WTC11 (cell line): ENCODE measurements at regions not wholly inside any gene's neighbourhood (a gene's known extent, or its start where the extent isn't known, plus 50 kb on each side); places are given as distances from the start of the nearest gene placed in this dataset.
"Not testable (repeated sequence)": the region's sequence is repeated elsewhere in the genome, so short reads cannot be mapped to it uniquely, and the experiment has no call there.

Experiments
- ATAC-seq: fragments of 200-7000 bp; cut with Tn5 transposase; 2 replicates; pipeline ENCODE4 v1.10.0; 2021; ENCODE audit warnings: mild to moderate bottlenecking, moderate library complexity
- CTCF ChIA-PET: fragments of 300-600 bp; sonication (Branson Sonifier 250); formaldehyde crosslinking; loops from one replicate; lab custom pipeline; 2021; ENCODE audit warnings: antibody characterized with exemption; lab: Charles Lee
- POLR2A ChIA-PET: fragments of 350-600 bp; sonication (Branson Sonifier 250); formaldehyde crosslinking; loops from one replicate; lab custom pipeline; 2021; ENCODE audit warnings: antibody characterized with exemption; lab: Charles Lee
- DNase-seq: peaks from one replicate; pipeline ENCODE4 v3.0.0; 2021; ENCODE audit warnings: low spot score
- H3K27ac Mint-ChIP-seq: 2 replicates; pipeline ENCODE4 v1.8.0; 2021; ENCODE audit warnings: mixed read lengths
- H3K27me3 Mint-ChIP-seq: 2 replicates; pipeline ENCODE4 v1.8.0; 2021; ENCODE audit warnings: low read depth, mild to moderate bottlenecking, moderate library complexity, mixed read lengths
- H3K36me3 Mint-ChIP-seq: 2 replicates; pipeline ENCODE4 v1.8.0; 2021; ENCODE audit warnings: mixed read lengths
- H3K4me1 Mint-ChIP-seq: 2 replicates; pipeline ENCODE4 v1.8.0; 2022; ENCODE audit warnings: mixed read lengths
- H3K4me3 Mint-ChIP-seq: 2 replicates; pipeline ENCODE4 v1.8.0; 2021; ENCODE audit warnings: mild to moderate bottlenecking, moderate library complexity, mixed read lengths
- H3K9me3 Mint-ChIP-seq: 2 replicates; pipeline ENCODE4 v1.8.0; 2021; ENCODE audit warnings: mixed read lengths
- ATF1 ChIP-seq: sonication (generic); formaldehyde crosslinking; IDR thresholded peaks from 2 replicates; pipeline ENCODE4 v1.8.1; 2023; ENCODE audit warnings: mild to moderate bottlenecking, moderate library complexity, missing genetic modification reagents
- FOXP4 ChIP-seq: sonication (generic); formaldehyde crosslinking; IDR thresholded peaks from 2 replicates; pipeline ENCODE4 v1.8.0; 2022; ENCODE audit warnings: mild to moderate bottlenecking, missing genetic modification reagents
- JAZF1 ChIP-seq: fragments of 250-450 bp; sonication (Bioruptor Pico); IDR thresholded peaks from 2 replicates; pipeline ENCODE4 v1.9.0; 2021; ENCODE audit warnings: moderate library complexity, mild to moderate bottlenecking, inconsistent platforms
- NFATC4 ChIP-seq: fragments of 250-450 bp; sonication (Bioruptor Pico); IDR thresholded peaks from 2 replicates; pipeline ENCODE4 v1.9.0; 2021; ENCODE audit warnings: mild to moderate bottlenecking
- NFE2L1 ChIP-seq: sonication (generic); formaldehyde crosslinking; IDR thresholded peaks from 2 replicates; pipeline ENCODE4 v1.8.1; 2023; ENCODE audit warnings: missing genetic modification reagents
- NR1H2 ChIP-seq: sonication (generic); formaldehyde crosslinking; IDR thresholded peaks from 2 replicates; pipeline ENCODE4 v1.9.0; 2021; ENCODE audit warnings: mild to moderate bottlenecking, moderate library complexity, missing genetic modification reagents
- NR2C2 ChIP-seq: sonication (generic); formaldehyde crosslinking; IDR thresholded peaks from 2 replicates; pipeline ENCODE4 v1.8.0; 2022; ENCODE audit warnings: mild to moderate bottlenecking, missing genetic modification reagents
- TCF7 ChIP-seq: sonication (generic); formaldehyde crosslinking; IDR thresholded peaks from 2 replicates; pipeline ENCODE4 v1.8.0; 2022; ENCODE audit warnings: mild to moderate bottlenecking, low read depth, missing genetic modification reagents, moderate library complexity
- ZNF532 ChIP-seq: fragments of 250-450 bp; sonication (Bioruptor Pico); IDR thresholded peaks from 2 replicates; pipeline ENCODE4 v1.9.0; 2021; ENCODE audit warnings: mild to moderate bottlenecking, borderline replicate concordance

GRCh38 chr6:113027780-113028179 is 680.6 kb downstream of the RFPL4B start (continued):
- TF ChIP-seq NFE2L1 (CRISPR knock-in tag) (no peak), NR2C2 (CRISPR knock-in tag) (no peak)
- TF ChIP-seq, all 79 proteins: peak for 0

GRCh38 chr6:113029161-113029560 is 682.0 kb downstream of the RFPL4B start:
- DNase-seq, CTCF ChIA-PET, H3K27me3 Mint-ChIP-seq, ATAC-seq, H3K36me3 Mint-ChIP-seq, H3K4me3 Mint-ChIP-seq, POLR2A ChIA-PET, H3K27ac Mint-ChIP-seq: not testable (repeated sequence)
- peaks cover 29% of the 10 kb centered on the region for H3K9me3 Mint-ChIP-seq
- H3K4me1 Mint-ChIP-seq, result peaks cover 27% of the 10 kb centered on the region

GRCh38 chr6:113031591-113032238 is 684.6 kb downstream of the RFPL4B start:
- CTCF ChIA-PET, result no interaction called here

GRCh38 chr6:113039005-113039404 is 691.9 kb downstream of the RFPL4B start:
- Mint-ChIP-seq H3K36me3 (0 out of 2 replicates have a peak, but pooled peaks cover 3% of the 10 kb centered on the region), H3K27me3 (no peaks in the 10 kb centered on the region; the same call in 1 of the 2 replicates), H3K27ac (no peak overlapping the region), H3K9me3 (peaks cover 13% of the 10 kb centered on the region), H3K4me1 (no peaks in the 10 kb centered on the region), H3K4me3 (no peak overlapping the region)
- CTCF ChIA-PET, result no interaction called here
- POLR2A ChIA-PET, result no interaction called here
- ATAC-seq (no peak), DNase-seq (no peak)
- no peak for TF ChIP-seq NFATC4 (CRISPR knock-in tag)

More at GRCh38 chr6:113031591-113032238, 684.6 kb downstream of the RFPL4B start:
- Mint-ChIP-seq H3K4me1 (peaks cover 25% of the 10 kb centered on the region), H3K27ac (no peak overlapping the region), H3K36me3 (peaks cover 3% of the 10 kb centered on the region; the same call in 1 of the 2 replicates), H3K27me3 (no peaks in the 10 kb centered on the region; the same call in 1 of the 2 replicates), H3K4me3 (no peak overlapping the region), H3K9me3 (peaks cover 23% of the 10 kb centered on the region)
- TF ChIP-seq ATF1 (CRISPR knock-in tag) (no peak), NR1H2 (CRISPR knock-in tag) (no peak), JAZF1 (CRISPR knock-in tag) (no peak)
- DNase-seq (no peak), ATAC-seq (no peak)
- POLR2A ChIA-PET, result no interaction called here

- Mint-ChIP-seq H3K9me3 (peaks cover 10% of the 10 kb centered on the region), H3K36me3 (0 out of 2 replicates have a peak, but pooled peaks cover 3% of the 10 kb centered on the region), H3K4me1 (peaks cover 25% of the 10 kb centered on the region), H3K27ac (no peak overlapping the region), H3K4me3 (no peak overlapping the region), H3K27me3 (no peaks in the 10 kb centered on the region)
- no peak for DNase-seq
- no peak for ATAC-seq
- TF ChIP-seq FOXP4 (CRISPR knock-in tag) (no peak), TCF7 (CRISPR knock-in tag) (no peak), ZNF532 (CRISPR knock-in tag) (no peak)
- POLR2A ChIA-PET, result no interaction called here
- CTCF ChIA-PET, result no interaction called here
Observed at GRCh38 chr6:113047148-113047547, 700.0 kb downstream of the RFPL4B start.
